Dendritic cell treated with granulocyte-macrophage colony-stimulating factor and Interleukin-4, amounts not matched to agents 40 ng/mL and 50 ng/mL, for 4 days (primary cell): ENCODE measurements at regions not wholly inside any gene's neighbourhood (a gene's known extent, or its start where the extent isn't known, plus 50 kb on each side); places are given as distances from the start of the nearest gene placed in this dataset.
"Not testable (repeated sequence)": the region's sequence is repeated elsewhere in the genome, so short reads cannot be mapped to it uniquely, and the experiment has no call there.

Experiments used
- H3K27ac Mint-ChIP-seq: one replicate; pipeline ENCODE4 v1.8.0; 2022; ENCODE audit warnings: mild to moderate bottlenecking, mixed read lengths
- H3K27me3 Mint-ChIP-seq: one replicate; pipeline ENCODE4 v1.8.0; 2022; ENCODE audit warnings: mild to moderate bottlenecking, mixed read lengths
- H3K36me3 Mint-ChIP-seq: one replicate; pipeline ENCODE4 v1.8.0; 2022; ENCODE audit warnings: low read depth, mixed read lengths
- H3K4me1 Mint-ChIP-seq: one replicate; pipeline ENCODE4 v1.8.0; 2022; ENCODE audit warnings: low read depth, mixed read lengths
- H3K4me3 Mint-ChIP-seq: one replicate; pipeline ENCODE4 v1.8.0; 2022; ENCODE audit warnings: mild to moderate bottlenecking, moderate library complexity, mixed read lengths
- H3K9me3 Mint-ChIP-seq: one replicate; pipeline ENCODE4 v1.8.0; 2022; ENCODE audit warnings: mixed read lengths
- intact Hi-C: fragments of 100-400 bp; cut with micrococcal nuclease; formaldehyde crosslinking; loops from one replicate; pipeline ENCODE4 v1.15.0; 2022

DNA sequence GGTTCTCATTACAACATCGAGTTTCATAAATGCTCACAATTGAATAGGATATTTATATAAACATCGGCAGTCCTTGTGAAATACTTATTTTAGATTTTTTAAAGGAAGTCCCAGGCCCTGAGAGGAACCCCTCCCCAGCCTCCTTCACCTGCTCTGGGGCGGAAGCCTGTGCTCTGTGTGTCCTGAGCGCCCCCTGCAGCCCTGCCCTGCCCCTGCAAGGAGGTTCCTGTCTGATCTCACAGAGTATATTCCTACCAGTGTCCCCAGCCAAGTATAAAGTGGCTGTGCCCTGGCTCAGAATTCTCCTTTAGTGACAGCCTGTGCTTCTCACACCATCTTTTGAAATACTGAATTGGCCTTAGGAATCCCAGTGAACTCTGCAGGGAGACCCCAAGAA is 659.5 kb downstream of the TMEM121 start:
- no peaks in the 10 kb centered on the region for H3K36me3 Mint-ChIP-seq
- intact Hi-C loops: no loop called here
- no peak overlapping the region for H3K27ac Mint-ChIP-seq
- H3K27me3 Mint-ChIP-seq: no peaks in the 10 kb centered on the region
- H3K4me1 Mint-ChIP-seq: no peaks in the 10 kb centered on the region
- no peaks in the 10 kb centered on the region for H3K9me3 Mint-ChIP-seq
- H3K4me3 Mint-ChIP-seq: no peak overlapping the region

DNA sequence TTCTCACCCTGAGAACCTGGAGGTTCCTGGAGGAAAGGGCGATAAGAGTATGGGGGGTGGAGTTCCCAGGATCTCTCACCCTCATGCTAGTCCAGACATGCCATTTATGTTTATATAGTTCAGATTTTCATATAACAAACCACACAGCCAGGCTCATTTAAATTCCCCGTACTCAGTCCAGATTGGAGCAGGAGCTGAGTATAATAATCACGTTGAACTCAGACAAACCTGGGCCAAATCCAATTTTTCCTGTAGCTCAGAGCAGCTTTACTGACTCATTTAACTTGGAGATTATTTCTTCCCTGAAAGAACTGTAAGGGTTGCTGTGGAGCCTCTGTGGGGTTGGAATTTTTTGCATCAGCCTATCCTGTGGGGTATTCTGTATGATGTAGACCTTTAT is 660.8 kb downstream of the TMEM121 start:
- Mint-ChIP-seq H3K9me3 (no peaks in the 10 kb centered on the region), H3K4me3 (no peak overlapping the region), H3K27me3 (no peaks in the 10 kb centered on the region), H3K27ac (no peak overlapping the region), H3K4me1 (no peaks in the 10 kb centered on the region), H3K36me3 (no peaks in the 10 kb centered on the region)
- intact Hi-C loops: no loop called here

DNA sequence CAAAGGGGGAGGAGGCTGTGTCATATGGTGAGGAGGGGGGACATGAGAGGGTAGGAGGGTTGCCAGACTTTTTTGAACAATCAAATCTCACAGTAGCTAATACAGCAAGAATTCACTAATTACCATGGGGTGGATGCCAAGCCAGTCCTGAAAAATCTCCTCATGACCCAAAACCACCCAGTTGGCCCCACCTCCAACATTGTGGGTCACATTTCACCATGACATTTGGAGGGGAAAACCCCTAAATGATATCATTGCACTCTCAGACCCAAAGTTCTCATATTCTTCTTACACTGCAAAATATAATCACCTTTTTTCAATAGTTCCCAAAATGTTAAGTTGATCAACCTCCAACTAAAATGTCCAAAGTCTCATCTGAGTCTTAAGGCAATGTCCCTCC is 666.3 kb downstream of the TMEM121 start:
- H3K9me3 Mint-ChIP-seq, H3K4me1 Mint-ChIP-seq, H3K4me3 Mint-ChIP-seq, intact Hi-C loops, H3K36me3 Mint-ChIP-seq, H3K27me3 Mint-ChIP-seq, H3K27ac Mint-ChIP-seq: not testable (repeated sequence)

DNA sequence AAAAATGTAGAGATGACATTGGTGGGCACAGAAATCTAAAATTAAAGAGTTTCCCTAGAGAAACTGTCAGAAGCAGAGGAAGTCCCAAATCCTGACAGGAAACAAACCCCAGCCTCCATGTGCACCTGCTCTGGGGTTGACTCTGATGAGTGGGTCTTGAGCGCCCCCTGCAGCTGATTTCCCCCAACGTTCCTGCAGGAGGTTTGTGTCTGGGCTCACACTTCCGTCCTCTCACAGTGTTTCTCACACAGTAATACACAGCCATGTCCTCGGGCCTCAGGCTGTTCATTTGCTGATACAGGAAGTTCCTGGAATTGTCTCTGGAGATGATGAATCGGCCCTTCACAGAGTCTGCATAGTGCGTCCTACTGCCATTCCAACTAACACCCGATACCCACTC is 670.1 kb downstream of the TMEM121 start:
- H3K36me3 Mint-ChIP-seq, H3K27ac Mint-ChIP-seq, H3K9me3 Mint-ChIP-seq, H3K4me3 Mint-ChIP-seq, H3K4me1 Mint-ChIP-seq, intact Hi-C loops, H3K27me3 Mint-ChIP-seq: not testable (repeated sequence)

DNA sequence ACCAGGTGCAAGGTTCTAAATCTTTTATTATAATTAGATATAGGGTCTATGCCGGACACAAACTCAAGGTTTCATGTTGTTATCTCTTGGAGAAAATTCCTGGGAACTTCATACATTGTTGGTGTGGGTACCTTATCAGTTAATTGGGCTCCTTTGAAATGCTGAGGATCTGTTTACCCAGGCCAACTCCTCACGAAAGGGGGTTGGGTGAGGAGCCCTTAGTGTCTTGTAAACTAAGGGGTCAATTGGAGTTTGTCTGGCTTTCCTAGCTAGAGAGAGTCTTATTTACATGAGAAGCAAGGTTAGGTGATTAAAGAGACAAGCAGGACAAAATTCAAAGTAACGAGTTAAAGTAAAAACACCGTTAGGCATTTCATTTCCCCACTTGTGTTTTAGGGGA is 670.9 kb downstream of the TMEM121 start:
- intact Hi-C loops: not testable (repeated sequence)

DNA sequence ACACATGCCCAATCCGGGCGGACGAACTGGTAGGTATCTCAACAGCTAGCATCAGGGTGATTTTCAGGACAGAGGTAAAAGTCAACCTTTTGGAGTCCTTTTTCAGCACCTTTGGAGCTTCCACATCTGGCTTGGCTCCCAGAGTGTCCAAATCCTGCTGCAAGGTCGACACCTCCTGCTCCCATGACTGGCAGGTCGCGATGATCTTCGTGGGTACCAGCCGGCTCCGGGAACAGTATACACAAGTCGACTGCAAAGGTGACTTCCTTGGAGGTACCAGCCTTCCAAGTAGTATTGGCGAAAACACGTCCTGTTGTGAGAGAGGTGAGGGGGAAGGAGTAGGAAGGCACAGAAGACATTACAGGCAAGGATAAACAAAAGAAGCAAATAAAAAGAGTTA is 672.7 kb downstream of the TMEM121 start:
- intact Hi-C loops: no loop called here
- H3K4me1 Mint-ChIP-seq: no peaks in the 10 kb centered on the region
- H3K27me3 Mint-ChIP-seq: no peaks in the 10 kb centered on the region

More for the DNA sequence above, 670.9 kb downstream of the TMEM121 start:
- H3K27me3 Mint-ChIP-seq, H3K36me3 Mint-ChIP-seq, H3K4me3 Mint-ChIP-seq, H3K4me1 Mint-ChIP-seq, H3K9me3 Mint-ChIP-seq, H3K27ac Mint-ChIP-seq: not testable (repeated sequence)

DNA sequence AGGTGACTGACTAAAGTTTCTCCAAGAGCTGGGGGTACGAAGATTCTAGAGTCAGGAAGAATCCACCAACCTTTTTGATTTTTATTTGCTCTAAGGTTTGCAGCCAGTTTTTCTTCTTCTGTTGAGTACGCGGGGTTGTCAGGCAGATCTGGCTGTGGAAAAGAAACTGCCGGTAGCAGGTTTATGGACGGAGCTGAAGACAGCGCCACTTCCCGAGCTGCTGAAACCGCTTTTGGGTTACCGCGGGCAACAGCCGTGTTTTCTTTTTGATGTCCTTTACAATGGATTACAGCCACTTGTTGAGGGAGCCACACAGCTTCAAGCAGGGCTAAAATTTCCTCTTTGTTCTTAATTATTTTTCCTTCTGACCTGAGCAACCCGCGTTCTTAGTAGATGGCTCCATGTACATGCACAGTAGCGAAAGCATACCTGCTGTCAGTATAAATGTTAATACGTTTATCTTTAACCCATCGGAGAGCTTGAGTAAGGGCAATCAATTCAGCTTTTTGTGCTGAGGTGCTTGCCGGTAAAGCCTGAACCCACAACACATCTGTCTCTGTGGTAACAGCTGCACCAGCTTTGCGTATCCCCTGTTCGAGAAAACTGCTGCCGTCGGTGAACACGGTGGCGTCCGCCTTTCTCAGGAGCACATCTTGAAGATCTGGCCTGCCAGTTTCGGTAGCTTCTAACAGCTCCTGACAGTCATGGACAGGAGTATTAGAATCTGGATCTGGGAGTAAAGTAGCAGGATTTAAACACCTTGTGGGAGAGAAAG is 674.3 kb downstream of the TMEM121 start:
- Mint-ChIP-seq H3K27me3 (no peaks in the 10 kb centered on the region), H3K4me3 (no peak overlapping the region), H3K27ac (no peak overlapping the region), H3K4me1 (no peaks in the 10 kb centered on the region), H3K9me3 (no peaks in the 10 kb centered on the region), H3K36me3 (no peaks in the 10 kb centered on the region)
- intact Hi-C loops: no loop called here

More for the DNA sequence above, 672.7 kb downstream of the TMEM121 start:
- Mint-ChIP-seq H3K9me3 (no peaks in the 10 kb centered on the region), H3K4me3 (no peak overlapping the region), H3K36me3 (no peaks in the 10 kb centered on the region), H3K27ac (no peak overlapping the region)

DNA sequence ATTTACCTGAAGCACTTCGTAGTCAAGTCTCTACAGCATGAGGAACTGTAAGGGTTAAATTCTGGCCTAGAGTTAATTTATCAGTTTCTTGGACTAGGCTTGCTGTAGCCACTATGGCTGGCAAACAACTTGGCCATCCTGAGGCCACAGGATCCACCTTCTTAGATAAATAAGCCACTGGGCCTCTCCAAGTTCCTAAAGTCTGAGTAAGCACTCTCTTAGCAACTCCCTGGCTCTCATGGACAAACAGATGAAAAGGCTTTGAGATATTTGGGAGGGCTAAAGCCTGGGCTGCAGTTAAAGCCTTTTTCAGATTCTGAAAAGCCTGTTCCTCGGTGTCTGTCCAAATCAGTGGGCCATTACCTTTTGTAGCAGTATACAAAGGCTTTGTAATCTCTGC is 675.0 kb downstream of the TMEM121 start:
- no peak overlapping the region for H3K27ac Mint-ChIP-seq

DNA sequence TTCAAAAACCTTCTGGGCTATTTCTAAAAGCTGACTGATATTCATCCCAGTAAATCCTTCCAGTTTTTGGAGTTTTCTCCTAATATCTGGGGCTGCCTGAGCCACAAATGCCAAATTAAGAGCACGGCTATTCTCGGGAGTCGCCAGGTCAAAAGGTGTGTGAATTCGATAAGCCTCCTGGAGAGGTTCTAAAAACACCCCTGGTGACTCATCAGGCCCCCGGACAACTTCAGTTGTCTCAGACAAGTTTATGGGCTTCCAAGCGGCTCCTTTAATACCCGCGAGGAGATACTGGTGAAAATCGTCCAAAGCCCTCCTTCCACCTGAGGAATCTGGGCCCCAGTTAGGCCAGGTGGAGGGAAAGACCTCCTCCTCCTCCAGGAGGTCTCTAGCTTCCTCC is 677.1 kb downstream of the TMEM121 start:
- no peaks in the 10 kb centered on the region for H3K27me3 Mint-ChIP-seq
- H3K4me1 Mint-ChIP-seq: no peaks in the 10 kb centered on the region

More for the DNA sequence above, 675.0 kb downstream of the TMEM121 start:
- H3K36me3 Mint-ChIP-seq: no peaks in the 10 kb centered on the region
- intact Hi-C loops: no loop called here
- H3K9me3 Mint-ChIP-seq: no peaks in the 10 kb centered on the region
- no peak overlapping the region for H3K4me3 Mint-ChIP-seq
- no peaks in the 10 kb centered on the region for H3K27me3 Mint-ChIP-seq
- no peaks in the 10 kb centered on the region for H3K4me1 Mint-ChIP-seq

DNA sequence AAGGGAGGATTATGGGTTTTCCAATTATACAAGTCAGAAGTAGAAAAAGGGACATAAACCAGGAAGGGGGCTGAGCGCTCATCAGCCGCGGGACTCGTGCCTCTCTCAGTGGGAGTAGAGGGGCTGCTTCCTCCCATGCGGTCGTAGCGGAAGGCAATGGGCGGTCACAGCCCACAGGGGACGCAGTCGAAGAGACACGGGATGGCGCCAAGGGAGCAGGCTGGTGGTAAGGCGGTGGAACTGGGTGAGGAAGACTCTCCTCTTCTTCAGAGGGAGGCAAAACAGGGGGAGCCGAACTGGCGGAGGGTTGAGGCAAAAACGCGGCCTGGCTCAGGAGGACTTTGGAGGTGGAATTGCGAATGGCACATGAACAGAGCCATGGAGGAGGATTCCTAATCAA is 677.7 kb downstream of the TMEM121 start:
- Mint-ChIP-seq H3K9me3 (no peaks in the 10 kb centered on the region), H3K4me1 (no peaks in the 10 kb centered on the region), H3K27me3 (no peaks in the 10 kb centered on the region), H3K36me3 (no peaks in the 10 kb centered on the region), H3K4me3 (no peak overlapping the region), H3K27ac (no peak overlapping the region)
- intact Hi-C loops: no loop called here

More for the DNA sequence above, 677.1 kb downstream of the TMEM121 start:
- H3K9me3 Mint-ChIP-seq: no peaks in the 10 kb centered on the region
- intact Hi-C loops: no loop called here
- H3K4me3 Mint-ChIP-seq: no peak overlapping the region
- no peak overlapping the region for H3K27ac Mint-ChIP-seq
- H3K36me3 Mint-ChIP-seq: no peaks in the 10 kb centered on the region

DNA sequence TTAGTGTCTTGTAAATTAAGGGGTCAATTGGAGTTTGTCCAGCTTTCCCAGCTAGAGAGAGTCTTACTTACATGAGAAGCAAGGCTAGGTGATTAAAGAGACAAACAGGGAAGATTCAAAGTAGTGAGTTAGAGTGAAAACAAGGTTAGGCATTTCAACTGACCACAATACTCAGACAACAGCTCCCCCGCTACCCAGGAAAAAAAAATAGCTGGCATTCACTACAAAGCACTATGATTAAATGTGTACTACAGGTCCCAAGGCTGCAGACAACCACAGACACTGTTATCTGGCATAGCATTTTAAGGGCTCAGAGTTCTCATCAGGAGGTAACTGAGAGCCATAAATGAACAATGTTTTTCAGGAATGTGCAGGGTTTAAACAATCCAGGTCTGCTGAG is 680.9 kb downstream of the TMEM121 start:
- no peaks in the 10 kb centered on the region for H3K36me3 Mint-ChIP-seq
- intact Hi-C loops: no loop called here
- no peaks in the 10 kb centered on the region for H3K9me3 Mint-ChIP-seq
- H3K27me3 Mint-ChIP-seq: peaks cover 2% of the 10 kb centered on the region
- no peak overlapping the region for H3K27ac Mint-ChIP-seq
- no peak overlapping the region for H3K4me3 Mint-ChIP-seq
- no peaks in the 10 kb centered on the region for H3K4me1 Mint-ChIP-seq

DNA sequence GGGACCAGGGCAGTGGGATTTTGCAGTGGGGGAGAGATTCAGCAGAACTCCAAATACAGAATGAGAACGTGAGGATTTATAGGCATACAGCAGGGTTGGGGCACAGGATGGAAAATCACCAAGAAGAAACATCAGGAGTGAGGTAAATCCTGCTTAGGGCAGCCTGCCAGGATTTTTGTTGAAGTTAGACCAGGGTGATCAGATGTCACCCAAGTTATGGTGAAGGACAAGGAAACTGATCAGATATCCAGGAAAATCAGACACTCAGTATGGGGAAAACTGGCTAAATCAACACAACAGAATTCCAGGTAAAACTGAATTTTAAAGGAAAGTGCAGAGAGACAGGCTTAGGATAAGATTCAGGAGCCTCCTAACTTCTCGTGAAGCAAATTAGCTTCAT is 682.4 kb downstream of the TMEM121 start:
- no peak overlapping the region for H3K4me3 Mint-ChIP-seq

DNA sequence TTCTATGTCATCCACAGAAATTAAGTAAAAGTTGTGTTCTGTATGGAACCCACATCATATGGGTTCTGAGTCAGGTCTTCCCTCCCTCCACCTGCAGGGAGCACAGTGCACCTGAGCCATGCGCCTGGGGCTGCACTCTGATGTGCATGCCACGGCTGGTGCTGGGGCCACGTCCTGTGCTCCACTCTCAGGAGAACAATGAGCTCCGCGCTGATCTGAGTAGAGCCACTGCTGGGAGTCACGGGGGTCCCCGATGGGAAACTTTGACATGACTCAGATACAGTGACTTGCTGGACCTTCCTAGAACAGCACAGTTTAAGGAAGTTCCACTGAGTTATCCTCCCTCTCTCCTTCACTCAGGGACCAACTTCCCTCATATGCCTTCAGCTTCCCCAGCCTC is 683.4 kb downstream of the TMEM121 start:
- Mint-ChIP-seq H3K36me3 (no peaks in the 10 kb centered on the region), H3K4me3 (no peak overlapping the region), H3K27me3 (peaks cover 2% of the 10 kb centered on the region), H3K27ac (no peak overlapping the region), H3K4me1 (no peaks in the 10 kb centered on the region), H3K9me3 (no peaks in the 10 kb centered on the region)
- intact Hi-C loops: no loop called here

More for the DNA sequence above, 682.4 kb downstream of the TMEM121 start:
- no peak overlapping the region for H3K27ac Mint-ChIP-seq
- no peaks in the 10 kb centered on the region for H3K36me3 Mint-ChIP-seq
- no peaks in the 10 kb centered on the region for H3K9me3 Mint-ChIP-seq
- intact Hi-C loops: no loop called here
- H3K4me1 Mint-ChIP-seq: no peaks in the 10 kb centered on the region
- peaks cover 2% of the 10 kb centered on the region for H3K27me3 Mint-ChIP-seq

DNA sequence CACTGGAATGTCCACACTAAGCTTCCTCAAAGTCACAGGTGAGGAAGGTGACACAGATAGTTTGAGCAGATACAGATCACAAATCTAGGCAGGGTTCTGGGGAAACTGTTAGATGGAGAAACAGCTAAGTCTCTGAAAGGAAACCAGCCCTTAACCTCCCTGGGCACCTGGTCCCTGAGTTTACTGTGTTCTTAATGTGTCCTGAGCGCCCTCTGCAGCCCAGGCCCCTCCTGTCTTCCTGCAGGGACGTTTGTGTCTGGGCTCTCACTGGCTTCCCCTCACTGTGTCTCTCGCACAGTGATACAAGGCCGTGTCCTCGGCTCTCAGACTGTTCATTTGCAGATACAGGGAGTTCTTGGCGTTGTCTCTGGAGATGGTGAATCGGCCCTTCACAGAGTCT is 684.3 kb downstream of the TMEM121 start:
- H3K27me3 Mint-ChIP-seq: peaks cover 2% of the 10 kb centered on the region
- no peaks in the 10 kb centered on the region for H3K36me3 Mint-ChIP-seq
- intact Hi-C loops: no loop called here
- H3K27ac Mint-ChIP-seq: no peak overlapping the region
- H3K9me3 Mint-ChIP-seq: no peaks in the 10 kb centered on the region
- no peak overlapping the region for H3K4me3 Mint-ChIP-seq
- no peaks in the 10 kb centered on the region for H3K4me1 Mint-ChIP-seq

DNA sequence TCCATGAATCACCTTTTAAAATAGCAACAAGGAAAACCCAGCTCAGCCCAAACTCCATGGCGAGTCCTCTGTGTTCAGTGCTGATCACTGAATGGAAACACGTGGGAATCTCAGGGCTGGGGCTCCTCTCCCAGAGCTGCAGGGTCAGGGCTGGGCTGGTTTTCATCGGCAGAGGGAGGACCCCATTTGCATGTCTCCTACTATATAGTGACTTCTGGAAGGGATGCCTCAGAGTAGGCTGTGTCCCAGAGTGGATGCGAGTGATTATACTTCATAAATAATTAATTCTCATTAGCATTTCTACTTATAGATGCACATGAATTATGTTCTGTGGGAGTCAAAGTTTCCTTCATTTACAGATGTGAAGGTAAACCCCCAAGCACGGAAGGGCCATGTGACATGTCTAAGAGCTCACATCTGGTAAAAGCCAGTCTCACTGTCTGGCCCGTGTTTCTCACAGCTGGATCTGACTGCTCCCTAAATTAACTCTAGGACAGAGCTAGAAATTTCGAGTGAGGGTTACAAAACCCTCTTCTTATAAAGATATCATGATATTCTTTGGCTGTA is 685.0 kb downstream of the TMEM121 start:
- Mint-ChIP-seq H3K27me3 (peaks cover 2% of the 10 kb centered on the region), H3K9me3 (no peaks in the 10 kb centered on the region), H3K4me1 (no peaks in the 10 kb centered on the region), H3K27ac (no peak overlapping the region), H3K36me3 (no peaks in the 10 kb centered on the region), H3K4me3 (no peak overlapping the region)
- intact Hi-C loops: no loop called here
